ENCODE measurements at regions not wholly inside any gene's neighbourhood (a gene's known extent, or its start where the extent isn't known, plus 50 kb on each side); places are given as distances from the start of the nearest gene placed in this dataset.

GRCh38 chr1:61627365-61627764 lies 97.6 kb downstream of the TM2D1 start:
- Histone ChIP-seq H3K4ac (ENCODE audit: low read depth, low read length) (no peak overlapping the region), H2BK120ac (ENCODE audit: low read depth, low read length, poor library complexity, severe bottlenecking) (no peak overlapping the region), H2BK12ac (ENCODE audit: insufficient read length, low read depth, low read length) (no peak overlapping the region), H3K4me1 (ENCODE audit: insufficient read depth, low read length) (no peaks in the 10 kb centered on the region), H3K9me3 (ENCODE audit: control insufficient read depth, low read depth, low read length) (no peaks in the 10 kb centered on the region), H2BK20ac (ENCODE audit: low read depth, low read length, poor library complexity, severe bottlenecking) (no peak overlapping the region), H4K91ac (ENCODE audit: insufficient read length, low read depth, low read length) (no peak overlapping the region), H2AFZ (ENCODE audit: low read length) (no peak overlapping the region), H3K79me2 (ENCODE audit: insufficient read depth, low read length) (no peaks in the 10 kb centered on the region), H3K9ac (ENCODE audit: extremely low read depth, insufficient read length, low read length) (no peak overlapping the region), H4K20me1 (ENCODE audit: control insufficient read depth, insufficient read depth, insufficient read length) (no peaks in the 10 kb centered on the region), H2AK5ac (ENCODE audit: insufficient read length, low read length) (no peak overlapping the region), H3K27ac (ENCODE audit: insufficient read length, low read depth, low read length) (no peak overlapping the region), H3T11ph (ENCODE audit: low read length) (no peak overlapping the region), H2BK15ac (ENCODE audit: low read depth, low read length) (no peak overlapping the region), H3K4me2 (ENCODE audit: insufficient read depth, insufficient read length, low read length) (no peak overlapping the region), H2BK5ac (ENCODE audit: insufficient read length, low read length) (no peak overlapping the region), H3K27me3 (ENCODE audit: insufficient read depth, low read length) (no peaks in the 10 kb centered on the region), H3K18ac (ENCODE audit: insufficient read length, low read depth, low read length) (no peak overlapping the region), H3K23me2 (ENCODE audit: insufficient read length, low read depth, low read length, poor library complexity, severe bottlenecking) (no peaks in the 10 kb centered on the region), H3K79me1 (ENCODE audit: insufficient read depth, low read depth, low read length, poor library complexity, severe bottlenecking) (no peaks in the 10 kb centered on the region), H4K5ac (ENCODE audit: insufficient read length, low read depth, low read length) (no peak overlapping the region), H3K23ac (ENCODE audit: insufficient read length, low read depth, low read length) (no peak overlapping the region), H3K14ac (ENCODE audit: insufficient read depth, low read length) (no peak overlapping the region), H4K8ac (replicated peaks; ENCODE audit: insufficient read length, low read depth, low read length) (no peak overlapping the region), H3K56ac (ENCODE audit: insufficient read length, low read depth, low read length) (no peak overlapping the region)
- Mint-ChIP-seq H3K36me3 (ENCODE audit: insufficient read depth in 1 of 3, low read depth in 3 of 3) (no peaks in the 10 kb centered on the region), H3K4me3 (no peak overlapping the region), H3K27ac (no peak overlapping the region), H3K4me1 (0 out of 4 replicates have a peak, but pooled peaks cover 0 to 3% of the 10 kb centered on the region in 2 experiments), H3K27me3 (ENCODE audit: low read depth) (no peaks in the 10 kb centered on the region), H3K9me3 (peaks cover 0 to 2% of the 10 kb centered on the region in 2 experiments; a peak in 2 of 5 replicates)
- no peak for DNase-seq
- WGBS (ENCODE audit: extremely low coverage, insufficient read length, low lambda C conversion rate): no CpG with 5 or more reads among the region's 2 CpGs
- TF ChIP-seq, protein P1, sequence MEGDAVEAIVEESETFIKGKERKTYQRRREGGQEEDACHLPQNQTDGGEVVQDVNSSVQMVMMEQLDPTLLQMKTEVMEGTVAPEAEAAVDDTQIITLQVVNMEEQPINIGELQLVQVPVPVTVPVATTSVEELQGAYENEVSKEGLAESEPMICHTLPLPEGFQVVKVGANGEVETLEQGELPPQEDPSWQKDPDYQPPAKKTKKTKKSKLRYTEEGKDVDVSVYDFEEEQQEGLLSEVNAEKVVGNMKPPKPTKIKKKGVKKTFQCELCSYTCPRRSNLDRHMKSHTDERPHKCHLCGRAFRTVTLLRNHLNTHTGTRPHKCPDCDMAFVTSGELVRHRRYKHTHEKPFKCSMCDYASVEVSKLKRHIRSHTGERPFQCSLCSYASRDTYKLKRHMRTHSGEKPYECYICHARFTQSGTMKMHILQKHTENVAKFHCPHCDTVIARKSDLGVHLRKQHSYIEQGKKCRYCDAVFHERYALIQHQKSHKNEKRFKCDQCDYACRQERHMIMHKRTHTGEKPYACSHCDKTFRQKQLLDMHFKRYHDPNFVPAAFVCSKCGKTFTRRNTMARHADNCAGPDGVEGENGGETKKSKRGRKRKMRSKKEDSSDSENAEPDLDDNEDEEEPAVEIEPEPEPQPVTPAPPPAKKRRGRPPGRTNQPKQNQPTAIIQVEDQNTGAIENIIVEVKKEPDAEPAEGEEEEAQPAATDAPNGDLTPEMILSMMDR (conservative IDR thresholded peaks at IDR 0.05): no peak

Data from H9 (cell line).